Neural cell (in vitro differentiated cells): ENCODE measurements at regions not wholly inside any gene's neighbourhood (a gene's known extent, or its start where the extent isn't known, plus 50 kb on each side); places are given as distances from the start of the nearest gene placed in this dataset.

ENCODE experiments used
- H2AFZ ChIP-seq: fragments of 200-600, 300-800 bp; sonication (generic), shearing (Covaris generic); 2 replicates; pipeline ENCODE4 v1.6.0; 2014; ENCODE audit warnings: low read depth, mild to moderate bottlenecking, antibody characterized with exemption, low read length, moderate library complexity
- H3F3A ChIP-seq: fragments of 200-600 bp; shearing (Covaris generic); 2 replicates; pipeline ENCODE4 v1.6.1; 2016; ENCODE audit warnings: mild to moderate bottlenecking, moderate library complexity, mixed read lengths, antibody characterized with exemption, low read length; ENCODE audit not compliant: insufficient read depth, poor library complexity, severe bottlenecking
- H3K27ac ChIP-seq: fragments of 200-600, 300-800 bp; sonication (generic), shearing (Covaris generic); 2 replicates; pipeline ENCODE4 v1.5.1; 2014; ENCODE audit warnings: mild to moderate bottlenecking, low read length, moderate library complexity
- H3K27me3 ChIP-seq: fragments of 300-800, 200-600 bp; sonication (generic), shearing (Covaris generic); 2 replicates; pipeline ENCODE4 v1.6.0; 2014; ENCODE audit warnings: mild to moderate bottlenecking, low read depth, low read length, moderate library complexity; ENCODE audit not compliant: insufficient read depth
- H3K36me3 ChIP-seq: fragments of 300-800, 200-600 bp; sonication (generic), shearing (Covaris generic); 2 replicates; pipeline ENCODE4 v1.5.1; 2014; ENCODE audit warnings: mild to moderate bottlenecking, antibody characterized with exemption, low read length, moderate library complexity; ENCODE audit not compliant: insufficient read depth
- H3K4me2 ChIP-seq: fragments of 300-800, 200-600 bp; sonication (generic), shearing (Covaris generic); 2 replicates; pipeline ENCODE4 v1.6.0; 2014; ENCODE audit warnings: mild to moderate bottlenecking, low read length
- H3K4me3 ChIP-seq: fragments of 300-800, 200-600 bp; sonication (generic), shearing (Covaris generic); 2 replicates; pipeline ENCODE4 v1.5.1; 2014; ENCODE audit warnings: mild to moderate bottlenecking, low read length, moderate library complexity
- H3K79me2 ChIP-seq: fragments of 200-600 bp; shearing (Covaris generic); replicated peaks from 2 replicates; pipeline ENCODE4 v1.6.0; 2014; ENCODE audit warnings: mild to moderate bottlenecking, low read length, moderate library complexity; ENCODE audit not compliant: insufficient read depth
- H3K9ac ChIP-seq: fragments of 300-800, 200-600 bp; sonication (generic), shearing (Covaris generic); 2 replicates; pipeline ENCODE4 v1.6.1; 2016; ENCODE audit warnings: mild to moderate bottlenecking, low read length, mixed read lengths
- H3K9me2 ChIP-seq: fragments of 200-600 bp; shearing (Covaris generic); 2 replicates; pipeline ENCODE4 v1.6.1; 2016; ENCODE audit warnings: mild to moderate bottlenecking, low read length, mixed read lengths; ENCODE audit not compliant: insufficient read depth
- H3K9me3 ChIP-seq: fragments of 200-600, 300-800 bp; sonication (generic), shearing (Covaris generic); 2 replicates; pipeline ENCODE4 v1.6.1; 2016; ENCODE audit warnings: mild to moderate bottlenecking, mixed run types, low read length, moderate library complexity, mixed read lengths
- H4K20me1 ChIP-seq: fragments of 200-600 bp; shearing (Covaris generic); 2 replicates; pipeline ENCODE4 v1.6.1; 2016; ENCODE audit warnings: mild to moderate bottlenecking, mixed run types; ENCODE audit not compliant: insufficient read depth
- EP300 ChIP-seq: fragments of 450-650 bp; conservative IDR thresholded peaks from 2 replicates; pipeline ENCODE4 v1.6.1; 2014; ENCODE audit warnings: antibody characterized with exemption, mild to moderate bottlenecking, moderate library complexity; ENCODE audit not compliant: poor library complexity, severe bottlenecking
- EZH2 ChIP-seq: fragments of 200-600, 300-800 bp; shearing (Covaris generic), sonication (generic); IDR thresholded peaks from 2 replicates; pipeline ENCODE4 v1.6.1; 2014; ENCODE audit warnings: antibody characterized with exemption, low read length, borderline replicate concordance, mild to moderate bottlenecking; ENCODE audit not compliant: insufficient read depth, poor library complexity, severe bottlenecking
- MXI1 ChIP-seq: fragments of 450-650 bp; conservative IDR thresholded peaks from 2 replicates; pipeline ENCODE4 v1.6.1; 2014; ENCODE audit warnings: antibody characterized with exemption, mild to moderate bottlenecking; ENCODE audit not compliant: poor library complexity, severe bottlenecking
- POLR2AphosphoS5 ChIP-seq: IDR thresholded peaks from 2 replicates; pipeline ENCODE4 v1.6.1; 2012
- RAD21 ChIP-seq: fragments of 450-650 bp; conservative IDR thresholded peaks from 2 replicates; pipeline ENCODE4 v1.6.1; 2014; ENCODE audit warnings: antibody characterized with exemption, mild to moderate bottlenecking, moderate library complexity
- SMC3 ChIP-seq: fragments of 450-650 bp; conservative IDR thresholded peaks from 2 replicates; pipeline ENCODE4 v1.6.1; 2014; ENCODE audit warnings: antibody characterized with exemption, mild to moderate bottlenecking, moderate library complexity; ENCODE audit not compliant: poor library complexity
- TAF1 ChIP-seq: IDR thresholded peaks from 2 replicates; pipeline ENCODE4 v1.6.1; 2012; ENCODE audit warnings: low read depth
- TF ChIP-seq, protein P1 (sequence below): IDR thresholded peaks from 2 replicates; pipeline ENCODE4 v1.6.1; 2012; ENCODE audit warnings: borderline replicate concordance

DNA sequence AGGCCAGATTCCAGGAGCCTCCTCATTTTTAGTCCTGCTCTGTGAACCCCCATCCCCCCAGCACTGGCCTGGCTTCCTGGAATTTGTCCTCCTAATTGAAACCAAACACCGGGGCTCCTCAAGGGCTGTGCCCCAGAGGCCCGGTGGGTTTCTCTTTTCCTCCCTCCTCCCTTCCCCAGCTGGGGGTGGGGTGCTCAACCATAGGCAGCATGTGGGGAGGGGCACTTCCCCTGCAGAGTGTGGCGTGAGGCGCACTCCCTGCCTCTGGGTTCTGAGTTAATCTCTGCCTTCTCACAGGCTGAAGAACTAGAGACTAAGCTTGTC, 67.5 kb upstream of the ACOT11 start:
- H3K4me3 ChIP-seq = no peak overlapping the region
- TF ChIP-seq TAF1 = no peak
- TF ChIP-seq SMC3 = no peak
- TF ChIP-seq RAD21 = no peak
- no peaks in the 10 kb centered on the region for H3K36me3 ChIP-seq
- no peaks in the 10 kb centered on the region for H4K20me1 ChIP-seq
- H3K9ac ChIP-seq = no peak overlapping the region
- no peaks in the 10 kb centered on the region for H3K9me3 ChIP-seq
- no peak overlapping the region for H3K27ac ChIP-seq
- no peak overlapping the region for H3K4me2 ChIP-seq
- no peak overlapping the region for H2AFZ ChIP-seq
- H3K9me2 ChIP-seq = no peaks in the 10 kb centered on the region
- H3K27me3 ChIP-seq = no peaks in the 10 kb centered on the region
- H3K79me2 ChIP-seq = no peaks in the 10 kb centered on the region
- no peaks in the 10 kb centered on the region for H3F3A ChIP-seq

DNA sequence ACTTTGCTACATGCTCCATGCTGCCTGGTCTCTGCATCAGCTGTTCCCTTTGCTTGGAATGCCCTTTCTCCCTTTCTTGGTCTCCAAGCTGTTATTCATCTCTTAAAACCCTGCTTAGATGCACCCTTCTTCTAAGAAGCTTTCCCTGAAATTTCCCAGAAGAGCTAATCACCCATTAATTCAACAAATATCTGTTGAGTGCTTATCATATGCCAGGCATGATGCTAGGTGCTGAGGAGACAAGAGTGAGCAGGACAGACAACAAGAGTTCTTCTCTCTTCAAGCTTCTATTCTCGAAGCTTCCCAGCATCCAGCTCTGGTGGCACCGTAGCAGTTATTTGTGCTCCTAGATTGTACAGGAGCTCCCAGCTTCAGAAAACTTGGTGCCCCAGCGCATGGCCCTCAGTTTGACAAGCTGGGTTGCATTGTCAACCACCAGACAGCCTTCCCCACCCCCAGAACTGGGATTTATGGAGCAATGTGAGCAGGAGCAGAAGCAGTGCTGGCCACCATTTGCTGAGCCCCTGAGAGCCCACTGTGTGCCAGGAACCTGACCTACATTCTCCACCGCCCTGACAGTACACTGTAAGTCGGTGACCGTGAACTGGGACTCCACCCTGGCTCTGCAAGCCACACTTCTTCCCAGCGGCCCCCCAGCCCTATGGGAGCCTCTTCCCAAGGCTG, 68.0 kb upstream of the ACOT11 start:
- Histone ChIP-seq H3K9me2 (no peaks in the 10 kb centered on the region), H3F3A (no peaks in the 10 kb centered on the region), H3K9me3 (no peaks in the 10 kb centered on the region), H3K27ac (no peak overlapping the region), H3K79me2 (no peaks in the 10 kb centered on the region), H3K36me3 (no peaks in the 10 kb centered on the region), H3K9ac (no peak overlapping the region), H2AFZ (no peak overlapping the region), H3K4me3 (no peak overlapping the region), H3K4me2 (no peak overlapping the region), H3K27me3 (no peaks in the 10 kb centered on the region), H4K20me1 (no peaks in the 10 kb centered on the region)
- TF ChIP-seq EZH2 (no peak), SMC3 (no peak), TAF1 (no peak), RAD21 (no peak), MXI1 (no peak), EP300 (no peak)
- TF ChIP-seq, protein P1, sequence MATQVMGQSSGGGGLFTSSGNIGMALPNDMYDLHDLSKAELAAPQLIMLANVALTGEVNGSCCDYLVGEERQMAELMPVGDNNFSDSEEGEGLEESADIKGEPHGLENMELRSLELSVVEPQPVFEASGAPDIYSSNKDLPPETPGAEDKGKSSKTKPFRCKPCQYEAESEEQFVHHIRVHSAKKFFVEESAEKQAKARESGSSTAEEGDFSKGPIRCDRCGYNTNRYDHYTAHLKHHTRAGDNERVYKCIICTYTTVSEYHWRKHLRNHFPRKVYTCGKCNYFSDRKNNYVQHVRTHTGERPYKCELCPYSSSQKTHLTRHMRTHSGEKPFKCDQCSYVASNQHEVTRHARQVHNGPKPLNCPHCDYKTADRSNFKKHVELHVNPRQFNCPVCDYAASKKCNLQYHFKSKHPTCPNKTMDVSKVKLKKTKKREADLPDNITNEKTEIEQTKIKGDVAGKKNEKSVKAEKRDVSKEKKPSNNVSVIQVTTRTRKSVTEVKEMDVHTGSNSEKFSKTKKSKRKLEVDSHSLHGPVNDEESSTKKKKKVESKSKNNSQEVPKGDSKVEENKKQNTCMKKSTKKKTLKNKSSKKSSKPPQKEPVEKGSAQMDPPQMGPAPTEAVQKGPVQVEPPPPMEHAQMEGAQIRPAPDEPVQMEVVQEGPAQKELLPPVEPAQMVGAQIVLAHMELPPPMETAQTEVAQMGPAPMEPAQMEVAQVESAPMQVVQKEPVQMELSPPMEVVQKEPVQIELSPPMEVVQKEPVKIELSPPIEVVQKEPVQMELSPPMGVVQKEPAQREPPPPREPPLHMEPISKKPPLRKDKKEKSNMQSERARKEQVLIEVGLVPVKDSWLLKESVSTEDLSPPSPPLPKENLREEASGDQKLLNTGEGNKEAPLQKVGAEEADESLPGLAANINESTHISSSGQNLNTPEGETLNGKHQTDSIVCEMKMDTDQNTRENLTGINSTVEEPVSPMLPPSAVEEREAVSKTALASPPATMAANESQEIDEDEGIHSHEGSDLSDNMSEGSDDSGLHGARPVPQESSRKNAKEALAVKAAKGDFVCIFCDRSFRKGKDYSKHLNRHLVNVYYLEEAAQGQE = no peak

DNA sequence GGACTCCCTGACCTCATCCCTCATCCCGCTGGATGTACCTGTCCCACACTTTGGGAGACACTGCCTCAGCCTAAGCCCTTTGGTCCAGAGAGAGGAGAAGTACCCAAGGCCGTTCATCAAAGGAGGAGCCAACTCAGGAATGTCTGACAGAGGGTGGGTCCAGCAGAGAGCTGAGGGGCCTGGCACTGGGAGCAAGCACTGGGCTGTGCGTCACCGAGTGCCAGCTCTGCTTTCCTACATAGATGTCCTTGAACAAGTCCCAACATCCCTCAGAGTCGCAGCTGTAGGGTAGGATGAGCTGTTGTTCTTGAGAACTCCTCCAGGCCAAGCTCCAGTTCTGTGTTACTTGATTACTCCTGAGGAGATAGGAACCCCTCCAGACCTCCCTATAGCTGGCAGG, 68.8 kb upstream of the ACOT11 start:
- Histone ChIP-seq H3K9ac (no peak overlapping the region), H4K20me1 (no peaks in the 10 kb centered on the region), H3K9me3 (no peaks in the 10 kb centered on the region), H3K4me2 (no peak overlapping the region), H3K27me3 (no peaks in the 10 kb centered on the region), H2AFZ (no peak overlapping the region), H3K27ac (no peak overlapping the region), H3K4me3 (no peak overlapping the region), H3K79me2 (no peaks in the 10 kb centered on the region), H3K36me3 (no peaks in the 10 kb centered on the region), H3F3A (no peaks in the 10 kb centered on the region), H3K9me2 (no peaks in the 10 kb centered on the region)
- TF ChIP-seq MXI1 (no peak), RAD21 (no peak), TAF1 (no peak), POLR2AphosphoS5 (no peak)
- TF ChIP-seq, protein P1 = no peak
